ENCODE measurements at regions not wholly inside any gene's neighbourhood (a gene's known extent, or its start where the extent isn't known, plus 50 kb on each side); places are given as distances from the start of the nearest gene placed in this dataset.
A peak's percentile ranks its signal among the peaks of the same experiment; 100 is the strongest.
"Not testable (repeated sequence)": the region's sequence is repeated elsewhere in the genome, so short reads cannot be mapped to it uniquely, and the experiment has no call there.

- DNase-seq = not testable (repeated sequence)
These were observed 135.9 kb upstream of the PROKR2 start for GRCh38 chr20:5452691-5453090.

GRCh38 chr20:5452286-5452685 is 135.5 kb upstream of the PROKR2 start:
- not testable (repeated sequence) for DNase-seq

GRCh38 chr20:5451643-5452210 is 135.0 kb upstream of the PROKR2 start:
- no peak for DNase-seq

- peak; percentile 65 to 73 for DNase-seq
These were observed 131.8 kb upstream of the PROKR2 start for GRCh38 chr20:5448449-5449118.

GRCh38 chr20:5447188-5447587 is 130.4 kb upstream of the PROKR2 start:
- DNase-seq = no peak

GRCh38 chr20:5445611-5446010 is 128.9 kb upstream of the PROKR2 start:
- DNase-seq = no peak

GRCh38 chr20:5442101-5442500 is 125.3 kb upstream of the PROKR2 start:
- DNase-seq = no peak

- DNase-seq = no peak
These were observed 117.4 kb upstream of the PROKR2 start for GRCh38 chr20:5434116-5434515.

GRCh38 chr20:5433352-5433751 is 116.6 kb upstream of the PROKR2 start:
- no peak for DNase-seq

GRCh38 chr20:5432030-5432429 is 115.3 kb upstream of the PROKR2 start:
- no peak for DNase-seq

GRCh38 chr20:5430670-5431069 is 113.9 kb upstream of the PROKR2 start:
- DNase-seq = no peak

GRCh38 chr20:5426026-5426425 is 109.3 kb upstream of the PROKR2 start:
- no peak for DNase-seq

GRCh38 chr20:5416086-5416485 is 99.3 kb upstream of the PROKR2 start:
- DNase-seq = no peak

GRCh38 chr20:5413394-5413793 is 96.6 kb upstream of the PROKR2 start:
- DNase-seq = no peak

GRCh38 chr20:5410470-5410869 is 93.7 kb upstream of the PROKR2 start:
- DNase-seq = no peak

GRCh38 chr20:5402903-5403531 is 86.3 kb upstream of the PROKR2 start:
- peak; percentile 11 to 34 for DNase-seq

GRCh38 chr20:5401277-5401875 is 84.6 kb upstream of the PROKR2 start:
- no peak for DNase-seq

GRCh38 chr20:5400164-5400762 is 83.5 kb upstream of the PROKR2 start:
- DNase-seq = peak in 1 of 2 experiments; percentile 1

GRCh38 chr20:5397393-5397792 is 80.6 kb upstream of the PROKR2 start:
- no peak for DNase-seq

GRCh38 chr20:5395932-5396727 is 79.4 kb upstream of the PROKR2 start:
- no peak for DNase-seq

GRCh38 chr20:5393218-5393870 is 76.6 kb upstream of the PROKR2 start:
- DNase-seq = no peak

GRCh38 chr20:5390720-5391119 is 74.0 kb upstream of the PROKR2 start:
- DNase-seq = no peak
